Skin epidermis (tissue), 12 donors: ENCODE measurements at regions not wholly inside any gene's neighbourhood (a gene's known extent, or its start where the extent isn't known, plus 50 kb on each side); places are given as distances from the start of the nearest gene placed in this dataset.
A peak's percentile ranks its signal among the peaks of the same experiment; 100 is the strongest.

Experiments used
- H3K27ac ChIP-seq, 21 experiments: fragments of 200-600 bp; sonication (generic) in 11 of 21; one replicate each; pipeline ENCODE4 v1.5.0; 2020; ENCODE audit warnings: mild to moderate bottlenecking in 3 of 21, inconsistent platforms in 2 of 21, moderate library complexity in 2 of 21
- H3K4me3 ChIP-seq, 7 experiments: fragments of 200-600 bp; sonication (generic) in 2 of 7; one replicate each; pipeline ENCODE4 v1.5.0; 2020; ENCODE audit warnings: inconsistent platforms in 2 of 7, mild to moderate bottlenecking in 2 of 7, moderate library complexity in 1 of 7

DNA sequence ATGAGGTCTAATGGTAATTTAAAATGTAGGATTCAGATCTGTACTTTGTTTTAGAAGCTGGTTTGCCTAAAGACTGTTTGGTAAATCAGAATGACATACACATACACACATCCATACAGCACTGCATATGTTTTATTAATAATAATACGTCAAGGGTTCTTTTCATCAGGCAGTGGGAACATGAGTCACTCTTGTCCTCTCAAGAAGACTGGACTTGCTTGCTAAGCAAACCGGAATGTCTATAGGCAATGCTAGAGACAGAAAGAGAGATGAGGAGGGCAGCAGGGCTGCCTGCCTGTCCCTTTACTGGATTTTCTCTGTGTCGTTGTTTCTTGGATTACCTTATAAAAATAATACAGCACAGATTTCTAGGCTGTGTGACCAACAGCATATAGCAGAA, 119.1 kb upstream of the GALNT2 start:
- Histone ChIP-seq H3K27ac (no peak overlapping the region), H3K4me3 (no peak overlapping the region)

- no peak overlapping the region for H3K4me3 ChIP-seq
- H3K27ac ChIP-seq, result no peak overlapping the region
Observed at GRCh38 chr1:229948438-229948837, 118.6 kb upstream of the GALNT2 start.

DNA sequence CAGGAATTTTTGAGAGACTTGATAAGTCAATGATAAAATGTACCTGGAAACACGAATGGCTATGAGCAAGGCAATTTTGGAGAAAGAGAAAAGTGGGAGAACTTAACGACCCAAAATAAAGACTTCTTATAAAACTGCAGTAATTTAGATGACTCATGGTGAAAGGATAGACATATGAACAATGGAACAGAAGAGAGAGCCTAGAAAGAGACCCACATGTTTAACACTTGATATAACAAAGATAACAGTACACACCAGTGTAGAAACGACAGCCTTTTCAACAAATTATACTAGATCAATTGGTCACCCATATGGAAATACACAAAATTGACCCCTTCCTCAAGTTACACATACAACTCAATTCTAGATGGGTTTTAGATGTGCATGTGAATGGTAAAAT, 117.5 kb upstream of the GALNT2 start:
- H3K4me3 ChIP-seq, result no peak overlapping the region
- H3K27ac ChIP-seq, result no peak overlapping the region

DNA sequence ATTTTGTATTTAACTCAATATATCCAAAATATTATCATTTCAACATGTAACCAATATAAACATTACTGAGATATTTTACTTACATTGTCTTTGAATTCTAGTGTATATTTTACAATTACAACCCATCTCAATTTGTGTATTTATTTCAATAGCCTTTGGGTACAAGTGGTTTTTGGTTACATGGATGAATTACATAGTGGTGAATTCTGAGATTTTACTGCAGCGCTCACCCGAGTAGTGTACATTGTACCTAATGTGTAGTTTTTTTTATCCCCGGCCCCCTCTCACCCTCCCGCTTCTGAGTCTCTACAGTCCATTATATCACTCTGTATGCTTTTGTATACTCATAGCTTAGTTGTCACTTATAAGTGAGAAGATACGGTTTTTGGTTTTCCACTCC, 117.0 kb upstream of the GALNT2 start:
- Histone ChIP-seq H3K4me3 (no peak overlapping the region), H3K27ac (no peak overlapping the region)

GRCh38 chr1:229950908-229951307, 116.1 kb upstream of the GALNT2 start:
- Histone ChIP-seq H3K27ac (no peak overlapping the region), H3K4me3 (no peak overlapping the region)

DNA sequence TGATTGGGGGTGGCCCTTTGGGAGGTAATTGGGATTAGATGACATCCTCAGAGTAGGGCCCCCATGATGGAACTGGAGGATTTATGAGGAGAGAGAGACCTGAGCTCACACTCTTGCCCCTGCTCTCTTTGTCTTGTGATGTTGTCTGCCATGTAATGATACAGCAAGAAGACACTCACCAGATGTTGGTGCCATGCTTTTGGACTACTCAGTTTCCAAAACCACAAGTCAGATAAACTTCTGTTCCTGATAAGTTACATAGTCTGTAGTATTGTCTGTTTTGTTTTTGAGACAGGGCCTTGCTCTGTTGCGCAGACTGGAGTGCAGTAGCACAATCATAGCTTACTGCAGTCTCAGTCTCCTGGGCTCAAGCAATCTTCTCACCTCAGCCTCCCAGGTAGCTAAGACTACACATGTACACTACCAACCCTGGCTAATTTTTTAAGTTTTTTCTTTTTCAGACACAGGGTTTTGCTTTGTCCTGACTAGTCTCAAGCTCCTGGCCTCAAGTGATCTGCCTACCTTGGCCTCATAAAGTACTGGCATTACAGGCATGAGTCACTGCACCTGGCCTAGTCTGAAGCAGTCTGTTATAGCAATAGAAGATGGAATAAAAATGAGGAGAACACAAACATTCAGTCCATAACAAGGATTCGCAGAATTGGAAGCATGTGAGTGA, 115.0 kb upstream of the GALNT2 start:
- peak overlapping the region in 1 of 21 experiments; percentile 43 for H3K27ac ChIP-seq

GRCh38 chr1:229952670-229953520, 114.1 kb upstream of the GALNT2 start:
- Histone ChIP-seq H3K4me3 (no peak overlapping the region), H3K27ac (no peak overlapping the region)

More for the DNA sequence above, 115.0 kb upstream of the GALNT2 start:
- no peak overlapping the region for H3K4me3 ChIP-seq

- no peak overlapping the region for H3K27ac ChIP-seq
- no peak overlapping the region for H3K4me3 ChIP-seq
Observed at GRCh38 chr1:229953736-229954326, 113.2 kb upstream of the GALNT2 start.

DNA sequence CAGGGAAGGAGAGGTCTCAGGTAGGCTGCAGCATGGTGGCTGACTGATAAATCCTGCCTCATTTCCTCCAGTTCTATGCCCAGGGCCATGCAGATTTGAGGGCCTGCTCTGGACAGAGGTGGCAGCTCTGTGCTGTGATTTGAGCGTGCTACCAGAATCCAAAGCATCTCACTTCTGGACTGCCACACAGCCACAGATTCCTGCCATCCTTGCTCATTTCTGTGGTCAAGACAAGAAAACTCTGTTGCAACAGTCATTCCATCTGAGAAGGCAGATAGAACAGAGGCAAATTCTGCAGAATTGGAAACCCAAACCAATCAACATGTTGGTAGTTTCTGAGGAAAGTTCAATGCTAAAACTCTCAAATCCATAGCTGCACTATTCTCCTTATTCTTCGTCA, 102.8 kb upstream of the GALNT2 start:
- no peak overlapping the region for H3K4me3 ChIP-seq
- H3K27ac ChIP-seq, result no peak overlapping the region

- Histone ChIP-seq H3K4me3 (no peak overlapping the region), H3K27ac (peak overlapping the region in 3 of 21 experiments; percentile 23 to 58 (median 33))
Observed at GRCh38 chr1:229970714-229971113, 96.3 kb upstream of the GALNT2 start.

DNA sequence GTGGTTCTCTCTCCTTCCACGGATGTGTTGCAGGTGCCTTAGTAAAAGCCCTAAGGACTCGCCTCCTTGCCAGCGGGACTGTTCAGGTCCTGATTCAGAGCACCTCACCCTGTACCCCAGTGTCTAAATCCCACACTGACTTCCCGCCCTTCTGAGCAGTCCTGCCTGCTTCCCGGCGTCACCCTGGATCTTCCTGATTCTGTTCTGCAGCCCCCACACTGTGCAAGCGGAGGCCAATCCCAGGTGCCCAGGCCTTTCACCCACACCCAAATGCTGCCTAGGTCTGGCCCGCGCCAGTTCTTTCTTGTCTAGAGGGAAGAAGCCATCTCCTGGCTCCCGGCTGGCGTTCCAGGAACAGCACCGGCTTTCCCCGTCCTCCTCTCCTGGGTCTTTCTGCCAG, 95.9 kb upstream of the GALNT2 start:
- Histone ChIP-seq H3K4me3 (no peak overlapping the region), H3K27ac (peak overlapping the region in 3 of 21 experiments; percentile 23 to 58 (median 33))

DNA sequence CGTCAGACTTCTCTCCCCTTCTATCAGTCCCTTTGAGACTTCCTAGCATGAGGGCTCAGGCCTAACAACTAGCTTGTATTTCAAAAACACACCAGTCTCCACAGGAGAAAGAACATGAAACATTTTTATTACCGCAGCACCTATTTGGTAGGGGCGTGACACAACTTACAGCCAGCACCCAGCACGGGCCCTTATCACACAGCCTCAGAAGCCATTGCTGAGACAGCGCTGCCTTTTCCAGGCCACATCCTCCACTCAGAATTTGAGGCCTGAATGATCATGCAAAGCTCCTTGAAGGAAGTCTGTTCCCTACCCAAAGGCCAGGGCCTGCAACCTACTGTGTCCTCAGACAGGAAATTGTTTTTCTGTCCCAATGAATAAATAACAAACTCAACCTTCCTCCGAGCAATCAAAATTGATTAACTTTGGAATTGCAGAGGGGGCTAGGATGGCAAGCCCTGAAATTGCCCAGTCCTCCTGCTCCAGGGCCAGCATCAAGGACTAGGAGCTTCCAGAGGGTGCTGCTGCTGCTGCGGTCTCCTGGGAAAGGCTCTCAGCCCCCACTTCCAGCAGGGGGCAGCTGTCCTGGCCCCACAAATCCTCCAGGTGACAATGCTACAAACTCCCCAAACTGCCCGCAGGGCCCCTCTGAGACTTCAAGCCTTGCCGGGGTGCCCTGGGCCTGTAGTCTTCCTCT, 94.3 kb upstream of the GALNT2 start:
- H3K27ac ChIP-seq, result no peak overlapping the region
- no peak overlapping the region for H3K4me3 ChIP-seq

DNA sequence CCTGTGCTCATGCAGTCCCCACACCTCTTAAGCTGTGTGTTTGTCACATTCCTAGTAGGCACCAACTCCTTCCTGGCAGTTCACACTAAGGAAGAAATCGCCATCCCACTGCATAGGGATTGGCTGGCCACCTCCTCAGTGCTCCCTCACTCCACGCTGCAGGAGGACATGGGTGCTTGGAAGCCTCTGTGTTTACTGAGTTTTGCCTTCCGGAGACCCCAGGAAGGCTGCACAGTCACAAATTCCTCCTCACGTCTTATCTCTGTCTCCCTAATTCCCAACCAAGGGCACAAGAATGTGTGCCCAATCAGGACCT, 93.8 kb upstream of the GALNT2 start:
- Histone ChIP-seq H3K4me3 (no peak overlapping the region), H3K27ac (no peak overlapping the region)

DNA sequence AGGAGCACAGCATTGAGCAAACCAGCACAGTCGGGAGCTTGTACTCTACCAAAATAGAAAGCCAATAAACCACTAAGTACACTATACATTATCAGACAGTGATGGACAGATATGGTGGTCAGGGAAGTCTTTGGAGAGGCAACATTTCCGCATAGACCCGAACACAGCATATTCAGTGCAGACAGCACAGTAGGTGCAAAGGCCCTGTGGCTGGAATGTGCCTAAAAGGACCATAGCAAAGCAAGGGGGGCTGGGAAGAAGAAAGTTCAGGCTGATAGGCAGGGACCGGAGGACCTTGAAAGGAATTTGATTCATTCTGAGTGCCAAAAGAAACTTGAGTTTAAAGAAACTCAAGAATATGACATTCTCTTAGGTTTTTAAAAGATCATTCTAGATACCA, 92.0 kb upstream of the GALNT2 start:
- H3K27ac ChIP-seq, result no peak overlapping the region

GRCh38 chr1:229980009-229980408, 87.0 kb upstream of the GALNT2 start:
- no peak overlapping the region for H3K4me3 ChIP-seq
- no peak overlapping the region for H3K27ac ChIP-seq

More for the DNA sequence above, 92.0 kb upstream of the GALNT2 start:
- H3K4me3 ChIP-seq, result no peak overlapping the region

GRCh38 chr1:229981736-229982135, 85.3 kb upstream of the GALNT2 start:
- no peak overlapping the region for H3K4me3 ChIP-seq

GRCh38 chr1:229984310-229984991, 82.6 kb upstream of the GALNT2 start:
- Histone ChIP-seq H3K4me3 (no peak overlapping the region), H3K27ac (no peak overlapping the region)

More at GRCh38 chr1:229981736-229982135, 85.3 kb upstream of the GALNT2 start:
- H3K27ac ChIP-seq, result no peak overlapping the region

GRCh38 chr1:229984992-229985612, 81.9 kb upstream of the GALNT2 start:
- Histone ChIP-seq H3K27ac (no peak overlapping the region), H3K4me3 (no peak overlapping the region)

GRCh38 chr1:229985613-229986010, 81.4 kb upstream of the GALNT2 start:
- no peak overlapping the region for H3K4me3 ChIP-seq
- no peak overlapping the region for H3K27ac ChIP-seq
